ENCODE measurements at regions not wholly inside any gene's neighbourhood (a gene's known extent, or its start where the extent isn't known, plus 50 kb on each side); places are given as distances from the start of the nearest gene placed in this dataset.

- TF ChIP-seq ZNF8 (CRISPR knock-in tag; IDR thresholded peaks at IDR 0.05), result no peak
- no peak for ATAC-seq
Measured at GRCh38 chr2:6782517-6783237, 83.0 kb downstream of the CMPK2 start.

GRCh38 chr2:6783238-6783614, 82.5 kb downstream of the CMPK2 start:
- ATAC-seq, result no peak
- TF ChIP-seq RARB (CRISPR knock-in tag; IDR thresholded peaks at IDR 0.05) (no peak), ZNF565 (CRISPR knock-in tag; conservative IDR thresholded peaks at IDR 0.05; ENCODE audit: low read depth) (no peak), POU6F1 (CRISPR knock-in tag; IDR thresholded peaks at IDR 0.05; ENCODE audit: borderline replicate concordance, low read depth) (no peak), ZNF8 (CRISPR knock-in tag; IDR thresholded peaks at IDR 0.05) (no peak), ISL1 (CRISPR knock-in tag; IDR thresholded peaks at IDR 0.05) (0 out of 2 replicates have a peak, but pooled peaks have one; percentile 13), ZFP30 (CRISPR knock-in tag; IDR thresholded peaks at IDR 0.05) (no peak)

GRCh38 chr2:6784291-6784690, 81.4 kb downstream of the CMPK2 start:
- no peak for ATAC-seq
- no peak for TF ChIP-seq ISL1 (CRISPR knock-in tag; IDR thresholded peaks at IDR 0.05)
- TF ChIP-seq CSRNP3 (CRISPR knock-in tag; IDR thresholded peaks at IDR 0.05), result no peak
- no peak for TF ChIP-seq ESRRG (CRISPR knock-in tag; IDR thresholded peaks at IDR 0.05)
- no peak for TF ChIP-seq TSHZ2 (CRISPR knock-in tag; IDR thresholded peaks at IDR 0.05)
- TF ChIP-seq ZNF565 (CRISPR knock-in tag; conservative IDR thresholded peaks at IDR 0.05; ENCODE audit: low read depth), result no peak
- no peak for TF ChIP-seq OSR1 (CRISPR knock-in tag; IDR thresholded peaks at IDR 0.05)
- no peak for TF ChIP-seq CSDC2 (CRISPR knock-in tag; IDR thresholded peaks at IDR 0.05)
- TF ChIP-seq POU6F1 (CRISPR knock-in tag; IDR thresholded peaks at IDR 0.05; ENCODE audit: borderline replicate concordance, low read depth), result no peak
- no peak for TF ChIP-seq ZC3H10 (CRISPR knock-in tag; IDR thresholded peaks at IDR 0.05)
- no peak for TF ChIP-seq PPARA (CRISPR knock-in tag; IDR thresholded peaks at IDR 0.05; ENCODE audit: borderline replicate concordance)
- no peak for TF ChIP-seq TCF4 (CRISPR knock-in tag; IDR thresholded peaks at IDR 0.05; ENCODE audit: borderline replicate concordance)
- no peak for TF ChIP-seq PATZ1 (CRISPR knock-in tag; IDR thresholded peaks at IDR 0.05; ENCODE audit: borderline replicate concordance)
- TF ChIP-seq ARNTL (CRISPR knock-in tag; IDR thresholded peaks at IDR 0.05; ENCODE audit: borderline replicate concordance, low read depth), result no peak
- no peak for TF ChIP-seq RARB (CRISPR knock-in tag; IDR thresholded peaks at IDR 0.05)
- no peak for TF ChIP-seq BACH2 (CRISPR knock-in tag; IDR thresholded peaks at IDR 0.05; ENCODE audit: borderline replicate concordance)

- ATAC-seq, result no peak
- TF ChIP-seq PPARA (CRISPR knock-in tag; IDR thresholded peaks at IDR 0.05; ENCODE audit: borderline replicate concordance) (no peak), OSR1 (CRISPR knock-in tag; IDR thresholded peaks at IDR 0.05) (no peak), ZNF565 (CRISPR knock-in tag; conservative IDR thresholded peaks at IDR 0.05; ENCODE audit: low read depth) (no peak), CSRNP3 (CRISPR knock-in tag; IDR thresholded peaks at IDR 0.05) (no peak), TOX (CRISPR knock-in tag; IDR thresholded peaks at IDR 0.05; ENCODE audit: borderline replicate concordance) (no peak), SNAI2 (CRISPR knock-in tag; IDR thresholded peaks at IDR 0.05) (no peak), ZFP3 (CRISPR knock-in tag; IDR thresholded peaks at IDR 0.05) (no peak), ZC3H10 (CRISPR knock-in tag; IDR thresholded peaks at IDR 0.05) (no peak), PATZ1 (CRISPR knock-in tag; IDR thresholded peaks at IDR 0.05; ENCODE audit: borderline replicate concordance) (no peak), ZFP30 (CRISPR knock-in tag; IDR thresholded peaks at IDR 0.05) (no peak), ZNF70 (CRISPR knock-in tag; IDR thresholded peaks at IDR 0.05) (no peak)
Measured at GRCh38 chr2:6785493-6785892, 80.2 kb downstream of the CMPK2 start.

All from SK-N-SH treated with all-trans-retinoic acid at 6 μM for 48 hours (cell line).